ENCODE measurements at regions not wholly inside any gene's neighbourhood (a gene's known extent, or its start where the extent isn't known, plus 50 kb on each side); places are given as distances from the start of the nearest gene placed in this dataset.

DNA sequence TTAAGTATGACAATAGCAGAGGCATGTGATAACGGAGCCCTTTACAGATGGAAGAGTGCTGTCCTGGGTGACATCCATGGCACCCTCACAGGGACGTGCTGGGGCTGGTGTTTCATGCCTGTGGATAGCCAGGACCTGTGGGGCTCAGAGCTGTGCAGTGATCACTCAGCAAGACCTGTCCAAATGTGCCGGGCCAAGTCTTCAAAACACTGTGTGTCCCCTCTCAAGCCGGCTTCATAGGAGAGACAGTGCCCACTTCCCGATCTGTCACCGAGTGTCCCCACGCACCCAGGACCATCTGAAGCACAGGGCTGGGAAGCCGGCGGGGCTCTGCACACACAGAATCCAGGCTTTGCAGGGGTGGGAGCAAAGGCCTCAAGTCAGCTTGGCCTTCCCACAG is 217.2 kb upstream of the IGF1R start:
- TF ChIP-seq JUN (CRISPR knock-in tag; IDR thresholded peaks at IDR 0.05) (no peak), GABPB1 (CRISPR knock-in tag; IDR thresholded peaks at IDR 0.05) (no peak), CTCF (IDR thresholded peaks at IDR 0.05) (no peak), FOXJ3 (CRISPR knock-in tag; IDR thresholded peaks at IDR 0.05; ENCODE audit: borderline replicate concordance) (no peak), TCF7 (CRISPR knock-in tag; IDR thresholded peaks at IDR 0.05; ENCODE audit: low read depth) (no peak), SMAD3 (CRISPR knock-in tag; IDR thresholded peaks at IDR 0.05; ENCODE audit: borderline replicate concordance) (no peak), FOXK1 (CRISPR knock-in tag; IDR thresholded peaks at IDR 0.05) (no peak), SOX15 (CRISPR knock-in tag; IDR thresholded peaks at IDR 0.05) (no peak)
- TF ChIP-seq, protein P1, sequence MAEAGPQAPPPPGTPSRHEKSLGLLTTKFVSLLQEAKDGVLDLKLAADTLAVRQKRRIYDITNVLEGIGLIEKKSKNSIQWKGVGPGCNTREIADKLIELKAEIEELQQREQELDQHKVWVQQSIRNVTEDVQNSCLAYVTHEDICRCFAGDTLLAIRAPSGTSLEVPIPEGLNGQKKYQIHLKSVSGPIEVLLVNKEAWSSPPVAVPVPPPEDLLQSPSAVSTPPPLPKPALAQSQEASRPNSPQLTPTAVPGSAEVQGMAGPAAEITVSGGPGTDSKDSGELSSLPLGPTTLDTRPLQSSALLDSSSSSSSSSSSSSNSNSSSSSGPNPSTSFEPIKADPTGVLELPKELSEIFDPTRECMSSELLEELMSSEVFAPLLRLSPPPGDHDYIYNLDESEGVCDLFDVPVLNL (CRISPR knock-in tag; IDR thresholded peaks at IDR 0.05; ENCODE audit: borderline replicate concordance, low read depth), result no peak
- TF ChIP-seq, protein P2, sequence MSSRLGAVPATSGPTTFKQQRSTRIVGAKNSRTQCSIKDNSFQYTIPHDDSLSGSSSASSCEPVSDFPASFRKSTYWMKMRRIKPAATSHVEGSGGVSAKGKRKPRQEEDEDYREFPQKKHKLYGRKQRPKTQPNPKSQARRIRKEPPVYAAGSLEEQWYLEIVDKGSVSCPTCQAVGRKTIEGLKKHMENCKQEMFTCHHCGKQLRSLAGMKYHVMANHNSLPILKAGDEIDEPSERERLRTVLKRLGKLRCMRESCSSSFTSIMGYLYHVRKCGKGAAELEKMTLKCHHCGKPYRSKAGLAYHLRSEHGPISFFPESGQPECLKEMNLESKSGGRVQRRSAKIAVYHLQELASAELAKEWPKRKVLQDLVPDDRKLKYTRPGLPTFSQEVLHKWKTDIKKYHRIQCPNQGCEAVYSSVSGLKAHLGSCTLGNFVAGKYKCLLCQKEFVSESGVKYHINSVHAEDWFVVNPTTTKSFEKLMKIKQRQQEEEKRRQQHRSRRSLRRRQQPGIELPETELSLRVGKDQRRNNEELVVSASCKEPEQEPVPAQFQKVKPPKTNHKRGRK (CRISPR knock-in tag; IDR thresholded peaks at IDR 0.05; ENCODE audit: borderline replicate concordance), result no peak
- TF ChIP-seq, protein P3, sequence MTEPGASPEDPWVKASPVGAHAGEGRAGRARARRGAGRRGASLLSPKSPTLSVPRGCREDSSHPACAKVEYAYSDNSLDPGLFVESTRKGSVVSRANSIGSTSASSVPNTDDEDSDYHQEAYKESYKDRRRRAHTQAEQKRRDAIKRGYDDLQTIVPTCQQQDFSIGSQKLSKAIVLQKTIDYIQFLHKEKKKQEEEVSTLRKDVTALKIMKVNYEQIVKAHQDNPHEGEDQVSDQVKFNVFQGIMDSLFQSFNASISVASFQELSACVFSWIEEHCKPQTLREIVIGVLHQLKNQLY (CRISPR knock-in tag; IDR thresholded peaks at IDR 0.05), result no peak
- TF ChIP-seq, protein P4, sequence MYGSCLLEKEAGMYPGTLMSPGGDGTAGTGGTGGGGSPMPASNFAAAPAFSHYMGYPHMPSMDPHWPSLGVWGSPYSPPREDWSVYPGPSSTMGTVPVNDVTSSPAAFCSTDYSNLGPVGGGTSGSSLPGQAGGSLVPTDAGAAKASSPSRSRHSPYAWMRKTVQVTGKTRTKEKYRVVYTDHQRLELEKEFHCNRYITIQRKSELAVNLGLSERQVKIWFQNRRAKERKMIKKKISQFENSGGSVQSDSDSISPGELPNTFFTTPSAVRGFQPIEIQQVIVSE (CRISPR knock-in tag; IDR thresholded peaks at IDR 0.05; ENCODE audit: borderline replicate concordance), result no peak

Measured in WTC11 (cell line).